ENCODE measurements at regions not wholly inside any gene's neighbourhood (a gene's known extent, or its start where the extent isn't known, plus 50 kb on each side); places are given as distances from the start of the nearest gene placed in this dataset.

- Histone ChIP-seq H3K4me3 (ENCODE audit: insufficient read depth, low read depth, low read length, poor library complexity, severe bottlenecking) (no peak overlapping the region), H3K27me3 (replicated peaks; ENCODE audit: control insufficient read depth, insufficient read depth, low read length, poor library complexity, severe bottlenecking) (no peaks in the 10 kb centered on the region), H3K9me3 (ENCODE audit: control insufficient read depth, low read length) (no peaks in the 10 kb centered on the region), H3K36me3 (ENCODE audit: control insufficient read depth, insufficient read depth, low read length) (no peaks in the 10 kb centered on the region), H3K27ac (ENCODE audit: insufficient read depth, low read length, poor library complexity, severe bottlenecking) (no peak overlapping the region), H3K4me1 (ENCODE audit: control insufficient read depth, insufficient read depth, low read length, poor library complexity, severe bottlenecking) (no peaks in the 10 kb centered on the region)
- no peak for DNase-seq
Observed at GRCh38 chr5:6849316-6850105, 136.3 kb downstream of the TENT4A start.

DNA sequence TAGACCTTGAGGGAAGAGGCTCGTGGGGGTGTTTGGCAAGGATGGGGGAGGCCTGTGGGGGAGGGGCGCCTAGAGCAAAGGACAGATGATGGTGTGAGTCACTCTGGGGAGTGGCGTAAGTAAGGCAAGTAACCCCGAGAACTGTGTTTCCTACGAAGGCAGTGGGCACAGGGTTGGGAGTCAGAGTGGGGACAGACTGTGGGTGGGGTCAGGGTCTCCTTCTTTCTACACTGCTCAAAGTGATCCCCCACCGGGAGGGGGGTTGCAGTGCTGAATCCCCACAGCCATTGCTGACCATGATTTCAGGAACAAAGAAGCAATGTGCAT is 136.8 kb downstream of the TENT4A start:
- no peak overlapping the region for H3K4me3 ChIP-seq (ENCODE audit: insufficient read depth, low read depth, low read length, poor library complexity, severe bottlenecking)
- no peak for DNase-seq
- no peak overlapping the region for H3K27ac ChIP-seq (ENCODE audit: insufficient read depth, low read length, poor library complexity, severe bottlenecking)
- no peaks in the 10 kb centered on the region for H3K9me3 ChIP-seq (ENCODE audit: control insufficient read depth, low read length)
- H3K36me3 ChIP-seq (ENCODE audit: control insufficient read depth, insufficient read depth, low read length): no peaks in the 10 kb centered on the region
- no peaks in the 10 kb centered on the region for H3K27me3 ChIP-seq (replicated peaks; ENCODE audit: control insufficient read depth, insufficient read depth, low read length, poor library complexity, severe bottlenecking)
- no peaks in the 10 kb centered on the region for H3K4me1 ChIP-seq (ENCODE audit: control insufficient read depth, insufficient read depth, low read length, poor library complexity, severe bottlenecking)

DNA sequence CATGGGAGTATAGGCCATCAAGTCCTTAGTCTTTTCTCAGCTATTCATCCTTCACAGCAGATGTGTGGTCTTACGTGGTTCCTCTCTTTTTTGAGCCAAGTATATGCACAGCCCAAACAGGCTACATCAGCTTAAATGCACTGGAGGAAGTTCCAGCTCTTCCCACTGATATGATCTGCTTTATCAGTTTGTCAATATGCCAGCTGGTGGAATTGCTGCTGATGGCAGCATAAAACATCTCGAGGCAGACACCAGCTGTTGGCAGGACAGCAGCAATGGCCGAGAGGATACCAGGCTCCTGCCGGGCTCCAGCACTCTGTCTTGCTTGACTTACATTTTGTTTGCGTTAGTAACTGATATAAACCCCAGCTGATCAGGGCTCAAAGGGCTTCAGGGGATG is 143.4 kb downstream of the TENT4A start:
- H3K9me3 ChIP-seq (ENCODE audit: control insufficient read depth, low read length): no peaks in the 10 kb centered on the region
- H3K4me1 ChIP-seq (ENCODE audit: control insufficient read depth, insufficient read depth, low read length, poor library complexity, severe bottlenecking): no peaks in the 10 kb centered on the region
- H3K4me3 ChIP-seq (ENCODE audit: insufficient read depth, low read depth, low read length, poor library complexity, severe bottlenecking): no peak overlapping the region
- no peak overlapping the region for H3K27ac ChIP-seq (ENCODE audit: insufficient read depth, low read length, poor library complexity, severe bottlenecking)
- H3K36me3 ChIP-seq (ENCODE audit: control insufficient read depth, insufficient read depth, low read length): no peaks in the 10 kb centered on the region
- DNase-seq: no peak
- no peaks in the 10 kb centered on the region for H3K27me3 ChIP-seq (replicated peaks; ENCODE audit: control insufficient read depth, insufficient read depth, low read length, poor library complexity, severe bottlenecking)

- H3K4me1 ChIP-seq (ENCODE audit: control insufficient read depth, insufficient read depth, low read length, poor library complexity, severe bottlenecking): no peaks in the 10 kb centered on the region
- DNase-seq: no peak
- H3K9me3 ChIP-seq (ENCODE audit: control insufficient read depth, low read length): no peaks in the 10 kb centered on the region
Observed at GRCh38 chr5:6858419-6858818, 145.2 kb downstream of the TENT4A start.

GRCh38 chr5:6859023-6859422 is 145.8 kb downstream of the TENT4A start:
- H3K4me3 ChIP-seq (ENCODE audit: insufficient read depth, low read depth, low read length, poor library complexity, severe bottlenecking): no peak overlapping the region

More at GRCh38 chr5:6858419-6858818, 145.2 kb downstream of the TENT4A start:
- no peak overlapping the region for H3K4me3 ChIP-seq (ENCODE audit: insufficient read depth, low read depth, low read length, poor library complexity, severe bottlenecking)
- H3K27me3 ChIP-seq (replicated peaks; ENCODE audit: control insufficient read depth, insufficient read depth, low read length, poor library complexity, severe bottlenecking): no peaks in the 10 kb centered on the region
- H3K27ac ChIP-seq (ENCODE audit: insufficient read depth, low read length, poor library complexity, severe bottlenecking): no peak overlapping the region
- H3K36me3 ChIP-seq (ENCODE audit: control insufficient read depth, insufficient read depth, low read length): no peaks in the 10 kb centered on the region

GRCh38 chr5:6859951-6860638 is 146.9 kb downstream of the TENT4A start:
- Histone ChIP-seq H3K36me3 (ENCODE audit: control insufficient read depth, insufficient read depth, low read length) (no peaks in the 10 kb centered on the region), H3K4me3 (ENCODE audit: insufficient read depth, low read depth, low read length, poor library complexity, severe bottlenecking) (no peak overlapping the region), H3K4me1 (ENCODE audit: control insufficient read depth, insufficient read depth, low read length, poor library complexity, severe bottlenecking) (no peaks in the 10 kb centered on the region), H3K27ac (ENCODE audit: insufficient read depth, low read length, poor library complexity, severe bottlenecking) (no peak overlapping the region), H3K9me3 (ENCODE audit: control insufficient read depth, low read length) (no peaks in the 10 kb centered on the region), H3K27me3 (replicated peaks; ENCODE audit: control insufficient read depth, insufficient read depth, low read length, poor library complexity, severe bottlenecking) (no peaks in the 10 kb centered on the region)
- DNase-seq: no peak

More at GRCh38 chr5:6859023-6859422, 145.8 kb downstream of the TENT4A start:
- no peaks in the 10 kb centered on the region for H3K4me1 ChIP-seq (ENCODE audit: control insufficient read depth, insufficient read depth, low read length, poor library complexity, severe bottlenecking)
- no peak overlapping the region for H3K27ac ChIP-seq (ENCODE audit: insufficient read depth, low read length, poor library complexity, severe bottlenecking)
- H3K9me3 ChIP-seq (ENCODE audit: control insufficient read depth, low read length): no peaks in the 10 kb centered on the region
- DNase-seq: no peak
- no peaks in the 10 kb centered on the region for H3K36me3 ChIP-seq (ENCODE audit: control insufficient read depth, insufficient read depth, low read length)
- no peaks in the 10 kb centered on the region for H3K27me3 ChIP-seq (replicated peaks; ENCODE audit: control insufficient read depth, insufficient read depth, low read length, poor library complexity, severe bottlenecking)

- Histone ChIP-seq H3K4me3 (ENCODE audit: insufficient read depth, low read depth, low read length, poor library complexity, severe bottlenecking) (no peak overlapping the region), H3K9me3 (ENCODE audit: control insufficient read depth, low read length) (no peaks in the 10 kb centered on the region), H3K4me1 (ENCODE audit: control insufficient read depth, insufficient read depth, low read length, poor library complexity, severe bottlenecking) (no peaks in the 10 kb centered on the region), H3K27ac (ENCODE audit: insufficient read depth, low read length, poor library complexity, severe bottlenecking) (no peak overlapping the region), H3K36me3 (ENCODE audit: control insufficient read depth, insufficient read depth, low read length) (no peaks in the 10 kb centered on the region), H3K27me3 (replicated peaks; ENCODE audit: control insufficient read depth, insufficient read depth, low read length, poor library complexity, severe bottlenecking) (no peaks in the 10 kb centered on the region)
- no peak for DNase-seq
Observed at GRCh38 chr5:6861036-6861435, 147.8 kb downstream of the TENT4A start.

DNA sequence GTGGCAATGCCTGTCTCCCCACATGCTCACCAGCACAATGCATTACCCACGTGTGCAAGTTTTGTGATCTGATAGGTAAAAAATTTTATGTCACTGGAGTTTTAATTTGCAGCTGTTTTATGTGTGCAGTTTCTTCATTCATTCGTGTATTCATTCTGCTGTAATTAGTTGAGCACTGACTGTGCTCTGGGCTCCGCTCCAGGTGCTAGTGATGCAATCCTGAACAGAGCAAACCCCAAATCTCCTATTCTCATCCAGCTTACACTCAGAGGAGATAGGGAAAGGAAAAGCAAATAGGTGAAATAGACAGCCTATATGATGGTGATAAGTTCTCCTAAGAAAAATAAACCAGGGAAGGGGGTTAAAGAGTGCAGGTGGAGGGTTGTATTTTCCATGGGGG is 148.4 kb downstream of the TENT4A start:
- Histone ChIP-seq H3K36me3 (ENCODE audit: control insufficient read depth, insufficient read depth, low read length) (no peaks in the 10 kb centered on the region), H3K4me1 (ENCODE audit: control insufficient read depth, insufficient read depth, low read length, poor library complexity, severe bottlenecking) (no peaks in the 10 kb centered on the region), H3K9me3 (ENCODE audit: control insufficient read depth, low read length) (no peaks in the 10 kb centered on the region), H3K27ac (ENCODE audit: insufficient read depth, low read length, poor library complexity, severe bottlenecking) (no peak overlapping the region), H3K27me3 (replicated peaks; ENCODE audit: control insufficient read depth, insufficient read depth, low read length, poor library complexity, severe bottlenecking) (no peaks in the 10 kb centered on the region), H3K4me3 (ENCODE audit: insufficient read depth, low read depth, low read length, poor library complexity, severe bottlenecking) (no peak overlapping the region)
- DNase-seq: no peak

- H3K9me3 ChIP-seq (ENCODE audit: control insufficient read depth, low read length): no peaks in the 10 kb centered on the region
- H3K36me3 ChIP-seq (ENCODE audit: control insufficient read depth, insufficient read depth, low read length): no peaks in the 10 kb centered on the region
- no peak for DNase-seq
Observed at GRCh38 chr5:6862306-6862705, 149.1 kb downstream of the TENT4A start.

DNA sequence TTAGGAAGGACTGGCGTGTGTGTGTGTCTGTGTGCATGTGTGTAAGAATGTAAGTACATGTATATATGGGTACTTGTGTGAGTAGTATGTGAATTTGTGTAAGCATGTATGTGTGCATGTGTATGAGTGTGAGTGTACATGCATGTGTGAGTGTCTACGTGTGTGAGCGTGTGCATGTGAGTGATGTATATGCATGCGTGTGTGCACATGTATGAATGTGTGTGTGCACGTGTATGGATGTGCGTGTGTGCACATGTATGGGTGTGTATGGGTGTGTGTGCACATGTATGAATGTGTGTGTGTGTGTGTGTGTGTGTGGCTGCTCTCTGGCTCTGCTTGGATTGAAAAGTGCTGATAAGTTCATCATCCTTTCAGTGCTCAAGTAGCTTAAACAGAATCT is 154.5 kb downstream of the TENT4A start:
- Histone ChIP-seq H3K4me1 (ENCODE audit: control insufficient read depth, insufficient read depth, low read length, poor library complexity, severe bottlenecking) (no peaks in the 10 kb centered on the region), H3K27me3 (replicated peaks; ENCODE audit: control insufficient read depth, insufficient read depth, low read length, poor library complexity, severe bottlenecking) (no peaks in the 10 kb centered on the region), H3K4me3 (ENCODE audit: insufficient read depth, low read depth, low read length, poor library complexity, severe bottlenecking) (no peak overlapping the region)

More at GRCh38 chr5:6862306-6862705, 149.1 kb downstream of the TENT4A start:
- Histone ChIP-seq H3K4me1 (ENCODE audit: control insufficient read depth, insufficient read depth, low read length, poor library complexity, severe bottlenecking) (no peaks in the 10 kb centered on the region), H3K27ac (ENCODE audit: insufficient read depth, low read length, poor library complexity, severe bottlenecking) (no peak overlapping the region), H3K27me3 (replicated peaks; ENCODE audit: control insufficient read depth, insufficient read depth, low read length, poor library complexity, severe bottlenecking) (no peaks in the 10 kb centered on the region), H3K4me3 (ENCODE audit: insufficient read depth, low read depth, low read length, poor library complexity, severe bottlenecking) (no peak overlapping the region)

More for the DNA sequence above, 154.5 kb downstream of the TENT4A start:
- DNase-seq: no peak
- Histone ChIP-seq H3K27ac (ENCODE audit: insufficient read depth, low read length, poor library complexity, severe bottlenecking) (no peak overlapping the region), H3K36me3 (ENCODE audit: control insufficient read depth, insufficient read depth, low read length) (no peaks in the 10 kb centered on the region), H3K9me3 (ENCODE audit: control insufficient read depth, low read length) (no peaks in the 10 kb centered on the region)
